MM.1S (cell line): ENCODE measurements at regions not wholly inside any gene's neighbourhood (a gene's known extent, or its start where the extent isn't known, plus 50 kb on each side); places are given as distances from the start of the nearest gene placed in this dataset.

ENCODE experiments used
- DNase-seq: peaks from one replicate; pipeline ENCODE4 v3.0.0-alpha.2; 2015
- H2AFZ ChIP-seq: fragments of 300-600 bp; sonication (generic); 2 replicates; pipeline ENCODE4 v1.6.0; 2016; ENCODE audit warnings: antibody characterized with exemption, low read length
- H3F3A ChIP-seq: fragments of 300-600 bp; sonication (generic); 2 replicates; pipeline ENCODE4 v1.6.1; 2016; ENCODE audit warnings: mild to moderate bottlenecking, antibody characterized with exemption, low read length, moderate library complexity, mixed read lengths; ENCODE audit not compliant: insufficient read depth
- H3K27ac ChIP-seq: fragments of 300-600 bp; sonication (generic); 2 replicates; pipeline ENCODE4 v1.5.1; 2016; ENCODE audit warnings: mild to moderate bottlenecking, low read length
- H3K27me3 ChIP-seq: fragments of 300-600 bp; sonication (generic); replicated peaks from 2 replicates; pipeline ENCODE4 v1.6.0; 2016; ENCODE audit warnings: low read length; ENCODE audit not compliant: insufficient read depth
- H3K36me3 ChIP-seq: fragments of 300-600 bp; sonication (generic); replicated peaks from 2 replicates; pipeline ENCODE4 v1.6.1; 2016; ENCODE audit warnings: mild to moderate bottlenecking, low read length, mixed read lengths; ENCODE audit not compliant: insufficient read depth
- H3K4me1 ChIP-seq: fragments of 300-600 bp; sonication (generic); 2 replicates; pipeline ENCODE4 v1.6.1; 2016; ENCODE audit warnings: low read length, mixed read lengths
- H3K4me2 ChIP-seq: fragments of 300-600 bp; sonication (generic); 2 replicates; pipeline ENCODE4 v1.6.0; 2016; ENCODE audit warnings: low read depth, low read length
- H3K4me3 ChIP-seq: fragments of 300-600 bp; sonication (generic); 2 replicates; pipeline ENCODE4 v1.5.1; 2016; ENCODE audit warnings: low read length, mixed read lengths
- H3K79me2 ChIP-seq: fragments of 300-600 bp; sonication (generic); 2 replicates; pipeline ENCODE4 v1.6.1; 2016; ENCODE audit warnings: mixed run types, low read length, mixed read lengths
- H3K9ac ChIP-seq: fragments of 300-600 bp; sonication (generic); 2 replicates; pipeline ENCODE4 v1.6.1; 2016; ENCODE audit warnings: low read length, mixed read lengths
- H3K9me2 ChIP-seq: fragments of 300-600 bp; sonication (generic); replicated peaks from 2 replicates; pipeline ENCODE4 v1.6.1; 2016; ENCODE audit warnings: mild to moderate bottlenecking, low read length, mixed read lengths; ENCODE audit not compliant: insufficient read depth
- H3K9me3 ChIP-seq: fragments of 300-600 bp; sonication (generic); replicated peaks from 2 replicates; pipeline ENCODE4 v1.6.1; 2016; ENCODE audit warnings: mild to moderate bottlenecking, low read length, mixed read lengths; ENCODE audit not compliant: insufficient read depth
- H4K20me1 ChIP-seq: fragments of 300-600 bp; sonication (generic); 2 replicates; pipeline ENCODE4 v1.6.1; 2016; ENCODE audit warnings: mild to moderate bottlenecking, low read length, moderate library complexity, mixed read lengths; ENCODE audit not compliant: insufficient read depth
- CTCF ChIP-seq: fragments of 300-600 bp; sonication (generic); IDR thresholded peaks from 2 replicates; pipeline ENCODE4 v1.5.1; 2016; ENCODE audit warnings: antibody characterized with exemption, low read length, mixed read lengths
- EZH2 ChIP-seq: fragments of 300-600 bp; sonication (generic); optimal IDR thresholded peaks from 2 replicates; pipeline ENCODE3; 2017; ENCODE audit warnings: low read depth, mild to moderate bottlenecking, antibody characterized with exemption, low read length, mixed read lengths
- EZH2phosphoT487 ChIP-seq: fragments of 300-600 bp; sonication (generic); IDR thresholded peaks from 2 replicates; pipeline ENCODE4 v1.6.1; 2018; ENCODE audit warnings: antibody characterized with exemption, low read length

- Histone ChIP-seq H3F3A (peaks cover 6% of the 10 kb centered on the region; the same call in 1 of the 2 replicates), H3K4me2 (peak overlapping the region; percentile 35), H3K9ac (0 out of 2 replicates have a peak overlapping the region, but pooled peaks have one; percentile 2), H3K9me2 (no peaks in the 10 kb centered on the region), H3K27ac (peak overlapping the region; percentile 72), H3K27me3 (no peaks in the 10 kb centered on the region), H3K36me3 (no peaks in the 10 kb centered on the region), H3K79me2 (no peaks in the 10 kb centered on the region), H3K4me3 (no peak overlapping the region), H2AFZ (peak overlapping the region; percentile 18; the same call in 1 of the 2 replicates), H4K20me1 (no peaks in the 10 kb centered on the region), H3K9me3 (no peaks in the 10 kb centered on the region), H3K4me1 (peaks cover 20% of the 10 kb centered on the region)
- DNase-seq: peak; percentile 96
- TF ChIP-seq CTCF (no peak), EZH2 (no peak), EZH2phosphoT487 (no peak)
Observed at GRCh38 chr9:2465921-2466460, 155.6 kb upstream of the VLDLR start.

- no peaks in the 10 kb centered on the region for H3K36me3 ChIP-seq
- H3K27me3 ChIP-seq: no peaks in the 10 kb centered on the region
- H3K4me2 ChIP-seq: 0 out of 2 replicates have a peak overlapping the region, but pooled peaks have one; percentile 3
- no peak overlapping the region for H2AFZ ChIP-seq
- no peaks in the 10 kb centered on the region for H3K9me2 ChIP-seq
- TF ChIP-seq EZH2phosphoT487 (no peak), CTCF (no peak), EZH2 (no peak)
- no peaks in the 10 kb centered on the region for H3K9me3 ChIP-seq
- H3F3A ChIP-seq: peaks cover 6% of the 10 kb centered on the region; the same call in 1 of the 2 replicates
- H3K4me3 ChIP-seq: no peak overlapping the region
- no peaks in the 10 kb centered on the region for H4K20me1 ChIP-seq
- DNase-seq: no peak
- H3K9ac ChIP-seq: no peak overlapping the region
- H3K4me1 ChIP-seq: peaks cover 20% of the 10 kb centered on the region
- H3K27ac ChIP-seq: peak overlapping the region; percentile 26; the same call in 1 of the 2 replicates
- no peaks in the 10 kb centered on the region for H3K79me2 ChIP-seq
Observed at GRCh38 chr9:2466703-2467102, 154.9 kb upstream of the VLDLR start.

GRCh38 chr9:2469681-2470221 is 151.8 kb upstream of the VLDLR start:
- peaks cover 20% of the 10 kb centered on the region for H3K4me1 ChIP-seq
- no peaks in the 10 kb centered on the region for H3K27me3 ChIP-seq
- no peak for TF ChIP-seq EZH2
- peak; percentile 30 for TF ChIP-seq CTCF
- no peaks in the 10 kb centered on the region for H3K9me2 ChIP-seq
- no peak overlapping the region for H2AFZ ChIP-seq
- peak; percentile 51 for DNase-seq
- no peaks in the 10 kb centered on the region for H3K36me3 ChIP-seq
- H3K4me3 ChIP-seq: no peak overlapping the region
- H3K9me3 ChIP-seq: no peaks in the 10 kb centered on the region
- peaks cover 6% of the 10 kb centered on the region; the same call in 1 of the 2 replicates for H3F3A ChIP-seq
- no peak overlapping the region for H3K4me2 ChIP-seq
- H3K79me2 ChIP-seq: no peaks in the 10 kb centered on the region
- no peak overlapping the region for H3K27ac ChIP-seq
- H4K20me1 ChIP-seq: no peaks in the 10 kb centered on the region
- no peak overlapping the region for H3K9ac ChIP-seq
